Gastroesophageal sphincter (tissue), 3 donors: ENCODE measurements at regions not wholly inside any gene's neighbourhood (a gene's known extent, or its start where the extent isn't known, plus 50 kb on each side); places are given as distances from the start of the nearest gene placed in this dataset.

Experiments used
- CTCF ChIP-seq, 4 experiments: fragments of 200-600 bp in 2 of 4; fragments of 450-650 bp in 2 of 4; sonication (generic) in 1 of 4; IDR thresholded peaks; one replicate each; pipeline ENCODE4 v1.5.1; 2017 to 2019; ENCODE audit warnings: antibody characterized with exemption in 4 of 4, mild to moderate bottlenecking in 2 of 4, moderate library complexity in 2 of 4
- EP300 ChIP-seq: sonication (generic); formaldehyde crosslinking; IDR thresholded peaks from one replicate; pipeline ENCODE4 v1.6.1; 2017; ENCODE audit warnings: antibody characterized with exemption, mild to moderate bottlenecking
- POLR2A ChIP-seq, 2 donors: fragments of 450-650 bp; IDR thresholded peaks; one replicate each; pipeline ENCODE4 v1.6.1; 2017; ENCODE audit warnings: antibody characterized with exemption in 2 of 2, mild to moderate bottlenecking in 2 of 2, moderate library complexity in 1 of 2

- TF ChIP-seq CTCF (IDR thresholded peaks at IDR 0.05) = no peak
- no peak for TF ChIP-seq EP300
- TF ChIP-seq POLR2A (IDR thresholded peaks at IDR 0.05) = no peak
These were observed 605.2 kb downstream of the KCNJ2 start for GRCh38 chr17:70774339-70775117.
